WTC11 (cell line): ENCODE measurements at regions not wholly inside any gene's neighbourhood (a gene's known extent, or its start where the extent isn't known, plus 50 kb on each side); places are given as distances from the start of the nearest gene placed in this dataset.

Source experiments
- CTCF ChIP-seq: fragments of 200-600 bp; IDR thresholded peaks from 2 replicates; pipeline ENCODE4 v1.8.0; 2022; ENCODE audit warnings: antibody characterized with exemption
- JUN ChIP-seq: sonication (generic); formaldehyde crosslinking; IDR thresholded peaks from 2 replicates; pipeline ENCODE4 v1.8.0; 2023; ENCODE audit warnings: mild to moderate bottlenecking, missing genetic modification reagents
- USF1 ChIP-seq: sonication (generic); formaldehyde crosslinking; IDR thresholded peaks from 2 replicates; pipeline ENCODE4 v1.8.0; 2022; ENCODE audit warnings: mild to moderate bottlenecking, missing genetic modification reagents
- USF2 ChIP-seq: sonication (generic); formaldehyde crosslinking; IDR thresholded peaks from 2 replicates; pipeline ENCODE4 v1.8.1; 2023; ENCODE audit warnings: mild to moderate bottlenecking, missing genetic modification reagents, moderate library complexity
- ZNF232 ChIP-seq: sonication (generic); formaldehyde crosslinking; IDR thresholded peaks from 2 replicates; pipeline ENCODE4 v1.8.0; 2022; ENCODE audit warnings: mild to moderate bottlenecking, missing genetic modification reagents

GRCh38 chr2:89825034-89825433 lies 1133.6 kb downstream of the RPIA start:
- no peak for TF ChIP-seq JUN (CRISPR knock-in tag)
- no peak for TF ChIP-seq USF2 (CRISPR knock-in tag)
- TF ChIP-seq CTCF, result no peak
- TF ChIP-seq USF1, result no peak
- TF ChIP-seq ZNF232 (CRISPR knock-in tag), result no peak
